ENCODE measurements at regions not wholly inside any gene's neighbourhood (a gene's known extent, or its start where the extent isn't known, plus 50 kb on each side); places are given as distances from the start of the nearest gene placed in this dataset.
"Not testable (repeated sequence)": the region's sequence is repeated elsewhere in the genome, so short reads cannot be mapped to it uniquely, and the experiment has no call there.

- no peak for DNase-seq (ENCODE audit: low read depth)
- no peak for TF ChIP-seq CTCF (IDR thresholded peaks at IDR 0.05; ENCODE audit: control insufficient read depth, extremely low read depth, insufficient read depth)
- no peak overlapping the region for H3K4me3 ChIP-seq (ENCODE audit: low read depth, low read length)
Measured at GRCh38 chr15:47897525-47897924, 180.2 kb downstream of the SEMA6D start.

GRCh38 chr15:47900751-47901150 lies 183.4 kb downstream of the SEMA6D start:
- H3K4me3 ChIP-seq (ENCODE audit: low read depth, low read length), result no peak overlapping the region
- DNase-seq (ENCODE audit: low read depth), result peak; percentile 79
- no peak for TF ChIP-seq CTCF (IDR thresholded peaks at IDR 0.05; ENCODE audit: control insufficient read depth, extremely low read depth, insufficient read depth)

- TF ChIP-seq CTCF (IDR thresholded peaks at IDR 0.05; ENCODE audit: control insufficient read depth, extremely low read depth, insufficient read depth), result no peak
- DNase-seq (ENCODE audit: low read depth), result no peak
Measured at GRCh38 chr15:47903368-47903767, 186.1 kb downstream of the SEMA6D start.

GRCh38 chr15:47908486-47908885 lies 191.2 kb downstream of the SEMA6D start:
- no peak for DNase-seq (ENCODE audit: low read depth)
- H3K4me3 ChIP-seq (ENCODE audit: low read depth, low read length), result no peak overlapping the region
- TF ChIP-seq CTCF (IDR thresholded peaks at IDR 0.05; ENCODE audit: control insufficient read depth, extremely low read depth, insufficient read depth), result no peak

More at GRCh38 chr15:47903368-47903767, 186.1 kb downstream of the SEMA6D start:
- no peak overlapping the region for H3K4me3 ChIP-seq (ENCODE audit: low read depth, low read length)

- peak; percentile 86 for DNase-seq (ENCODE audit: low read depth)
- H3K4me3 ChIP-seq (ENCODE audit: low read depth, low read length), result no peak overlapping the region
- no peak for TF ChIP-seq CTCF (IDR thresholded peaks at IDR 0.05; ENCODE audit: control insufficient read depth, extremely low read depth, insufficient read depth)
Measured at GRCh38 chr15:47908950-47909670, 191.8 kb downstream of the SEMA6D start.

- DNase-seq (ENCODE audit: low read depth); H3K4me3 ChIP-seq (ENCODE audit: low read depth, low read length): not testable (repeated sequence)
- peak; percentile 42 for TF ChIP-seq CTCF (IDR thresholded peaks at IDR 0.05; ENCODE audit: control insufficient read depth, extremely low read depth, insufficient read depth)
Measured at GRCh38 chr15:47912910-47913309, 195.6 kb downstream of the SEMA6D start.

GRCh38 chr15:47917881-47918280 lies 200.6 kb downstream of the SEMA6D start:
- no peak for DNase-seq (ENCODE audit: low read depth)
- no peak for TF ChIP-seq CTCF (IDR thresholded peaks at IDR 0.05; ENCODE audit: control insufficient read depth, extremely low read depth, insufficient read depth)
- no peak overlapping the region for H3K4me3 ChIP-seq (ENCODE audit: low read depth, low read length)
